SK-N-SH treated with all-trans-retinoic acid at 6 μM for 48 hours (cell line): ENCODE measurements at regions not wholly inside any gene's neighbourhood (a gene's known extent, or its start where the extent isn't known, plus 50 kb on each side); places are given as distances from the start of the nearest gene placed in this dataset.

Source experiments
- SNAI2 ChIP-seq: fragments of 250-450 bp; sonication (Bioruptor Pico); IDR thresholded peaks from 2 replicates; pipeline ENCODE4 v1.5.0; 2020; ENCODE audit warnings: mild to moderate bottlenecking, moderate library complexity
- ZFP3 ChIP-seq: fragments of 250-450 bp; sonication (Bioruptor Pico); IDR thresholded peaks from 2 replicates; pipeline ENCODE4 v1.5.0; 2020; ENCODE audit warnings: mild to moderate bottlenecking, moderate library complexity
- ZNF70 ChIP-seq: fragments of 450-650 bp; formaldehyde crosslinking; IDR thresholded peaks from 2 replicates; pipeline ENCODE4 v1.5.0; 2020; ENCODE audit warnings: mild to moderate bottlenecking, moderate library complexity
- TF ChIP-seq, protein P1 (sequence below): fragments of 250-450 bp; sonication (Bioruptor Pico); IDR thresholded peaks from 2 replicates; pipeline ENCODE4 v1.8.0; 2021; ENCODE audit warnings: low read depth, mild to moderate bottlenecking, moderate library complexity, borderline replicate concordance

DNA sequence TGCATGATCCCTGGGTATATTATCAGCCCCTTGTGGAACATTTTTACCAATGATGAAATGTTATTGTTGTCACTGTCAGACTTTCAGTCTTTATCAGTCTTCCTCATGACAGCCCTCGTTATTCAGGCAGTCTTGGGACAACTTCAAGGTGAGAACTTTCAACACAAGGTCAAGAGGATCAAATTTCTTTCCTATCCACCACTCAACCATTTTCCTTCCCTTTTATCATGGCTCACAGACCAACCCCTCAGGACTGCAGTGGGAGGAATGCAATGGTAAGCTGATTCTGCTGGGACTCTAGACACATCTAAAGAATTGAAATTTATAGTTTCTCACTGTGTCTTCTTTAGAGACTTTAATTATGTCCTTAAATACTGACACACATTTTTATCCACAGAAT, 107.0 kb upstream of the LSAMP start:
- TF ChIP-seq ZNF70 (CRISPR knock-in tag) (no peak), ZFP3 (CRISPR knock-in tag) (no peak), SNAI2 (CRISPR knock-in tag) (no peak)
- TF ChIP-seq, protein P1, sequence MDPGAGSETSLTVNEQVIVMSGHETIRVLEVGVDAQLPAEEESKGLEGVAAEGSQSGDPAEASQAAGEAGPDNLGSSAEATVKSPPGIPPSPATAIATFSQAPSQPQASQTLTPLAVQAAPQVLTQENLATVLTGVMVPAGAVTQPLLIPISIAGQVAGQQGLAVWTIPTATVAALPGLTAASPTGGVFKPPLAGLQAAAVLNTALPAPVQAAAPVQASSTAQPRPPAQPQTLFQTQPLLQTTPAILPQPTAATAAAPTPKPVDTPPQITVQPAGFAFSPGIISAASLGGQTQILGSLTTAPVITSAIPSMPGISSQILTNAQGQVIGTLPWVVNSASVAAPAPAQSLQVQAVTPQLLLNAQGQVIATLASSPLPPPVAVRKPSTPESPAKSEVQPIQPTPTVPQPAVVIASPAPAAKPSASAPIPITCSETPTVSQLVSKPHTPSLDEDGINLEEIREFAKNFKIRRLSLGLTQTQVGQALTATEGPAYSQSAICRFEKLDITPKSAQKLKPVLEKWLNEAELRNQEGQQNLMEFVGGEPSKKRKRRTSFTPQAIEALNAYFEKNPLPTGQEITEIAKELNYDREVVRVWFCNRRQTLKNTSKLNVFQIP (CRISPR knock-in tag): no peak
